H1 (cell line): ENCODE measurements at regions not wholly inside any gene's neighbourhood (a gene's known extent, or its start where the extent isn't known, plus 50 kb on each side); places are given as distances from the start of the nearest gene placed in this dataset.

Experiments used
- ATF3 ChIP-seq: IDR thresholded peaks from 2 replicates; pipeline ENCODE4 v1.6.1; 2011; ENCODE audit warnings: low read depth, mild to moderate bottlenecking, low read length; ENCODE audit not compliant: insufficient read depth
- CHD7 ChIP-seq: fragments of 300-600 bp; sonication (generic); IDR thresholded peaks from 2 replicates; pipeline ENCODE4 v1.7.1; 2012; ENCODE audit warnings: low read length, moderate library complexity, mild to moderate bottlenecking, inconsistent platforms; ENCODE audit not compliant: insufficient replicate concordance
- JUND ChIP-seq: IDR thresholded peaks from 2 replicates; pipeline ENCODE4 v1.6.1; 2011; ENCODE audit warnings: mild to moderate bottlenecking, improper control_type of control experiment, low read length
- MAX ChIP-seq: IDR thresholded peaks from 2 replicates; pipeline ENCODE4 v1.6.1; 2012; ENCODE audit warnings: inconsistent platforms
- RFX5 ChIP-seq: IDR thresholded peaks from 2 replicates; pipeline ENCODE4 v1.6.1; 2011; ENCODE audit warnings: low read depth, low read length, improper control_type of control experiment, borderline replicate concordance
- RNF2 ChIP-seq: fragments of 200-900, 300-1000 bp; sonication (generic); IDR thresholded peaks from 2 replicates; pipeline ENCODE4 v1.7.1; 2016; ENCODE audit warnings: borderline replicate concordance, low read depth, mild to moderate bottlenecking, antibody characterized with exemption, low read length; ENCODE audit not compliant: poor library complexity, severe bottlenecking; ENCODE audit errors: missing control alignments
- SAP30 ChIP-seq: fragments of 300-600 bp; sonication (generic); IDR thresholded peaks from 2 replicates; pipeline ENCODE4 v1.7.1; 2012; ENCODE audit warnings: low read length, moderate library complexity, mild to moderate bottlenecking, inconsistent platforms; ENCODE audit not compliant: insufficient read depth, insufficient replicate concordance
- TEAD4 ChIP-seq: IDR thresholded peaks from 2 replicates; pipeline ENCODE4 v1.6.1; 2012; ENCODE audit warnings: low read depth, low read length, inconsistent platforms, mixed read lengths
- ZNF274 ChIP-seq: IDR thresholded peaks from 2 replicates; pipeline ENCODE4 v1.7.0; 2012; ENCODE audit warnings: low read length, borderline replicate concordance; ENCODE audit errors: extremely low read depth

- TF ChIP-seq CHD7 (no peak), SAP30 (no peak), JUND (no peak), RNF2 (no peak), MAX (no peak), TEAD4 (no peak), ATF3 (no peak), ZNF274 (no peak), RFX5 (no peak)
Measured at GRCh38 chr12:11595080-11595479, 54.4 kb upstream of the ETV6 start (continued).
